HTR-8/SVneo (cell line): ENCODE measurements at regions not wholly inside any gene's neighbourhood (a gene's known extent, or its start where the extent isn't known, plus 50 kb on each side); places are given as distances from the start of the nearest gene placed in this dataset.
A peak's percentile ranks its signal among the peaks of the same experiment; 100 is the strongest.
"Not testable (repeated sequence)": the region's sequence is repeated elsewhere in the genome, so short reads cannot be mapped to it uniquely, and the experiment has no call there.

Experiments used
- DNase-seq: peaks from one replicate; pipeline ENCODE4 v3.0.0; 2011; ENCODE audit warnings: low spot score, mixed read lengths; ENCODE audit not compliant: insufficient read length
- FAIRE-seq: peaks from 2 replicates; lab custom pipeline; 2011; peaks lifted over from hg19 to GRCh38; lab: Jason Lieb, UNC

DNA sequence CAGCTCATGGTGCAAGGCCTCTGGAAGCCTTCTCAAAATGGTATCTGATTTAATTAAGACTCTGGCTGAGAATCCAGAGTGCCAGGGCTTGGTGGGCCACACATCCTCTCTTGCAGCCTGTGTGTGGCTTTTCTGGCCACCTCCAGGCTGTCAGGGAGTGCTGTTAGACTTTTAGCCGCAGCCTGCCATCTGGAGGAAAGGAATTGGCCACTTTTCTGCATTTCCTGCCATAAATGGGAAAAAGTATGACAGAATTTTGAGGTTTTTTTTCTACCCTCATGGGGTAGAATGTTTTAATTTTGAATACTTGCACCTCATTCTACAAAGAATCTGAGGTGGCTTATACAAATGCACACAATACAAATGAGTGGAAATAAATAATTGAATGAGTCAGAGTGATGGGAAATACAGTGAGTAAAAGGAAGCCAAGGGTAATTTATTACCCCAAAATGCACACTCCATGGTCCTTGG is 218.4 kb downstream of the ADAMTS15 start:
- DNase-seq: no peak
- no peak for FAIRE-seq

- FAIRE-seq: no peak
- DNase-seq: no peak
These were observed 220.3 kb downstream of the ADAMTS15 start for GRCh38 chr11:130668751-130669150.

- no peak for FAIRE-seq
These were observed 221.8 kb downstream of the ADAMTS15 start for GRCh38 chr11:130670200-130670599.

GRCh38 chr11:130671801-130672700 is 223.6 kb downstream of the ADAMTS15 start:
- FAIRE-seq: no peak
- no peak for DNase-seq

More at GRCh38 chr11:130670200-130670599, 221.8 kb downstream of the ADAMTS15 start:
- no peak for DNase-seq

DNA sequence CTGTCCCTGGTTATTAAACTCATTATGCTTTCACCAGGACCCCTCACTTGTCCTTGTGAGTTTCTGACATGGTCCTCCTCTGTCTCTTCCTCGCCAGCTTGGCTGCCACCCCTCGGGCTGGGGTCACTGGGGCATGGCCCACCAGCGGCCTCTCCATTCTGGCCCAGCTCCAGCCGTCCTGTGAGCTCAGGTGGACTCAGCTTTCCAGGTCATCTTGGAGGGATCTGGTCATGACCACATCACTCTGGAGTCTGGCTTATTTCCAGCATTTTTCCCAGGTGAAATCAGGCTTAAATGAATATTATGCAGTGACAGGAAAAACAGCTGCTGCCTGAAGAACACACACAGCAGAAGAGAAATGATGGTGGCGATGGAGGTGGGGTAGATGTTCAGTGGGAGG is 224.5 kb downstream of the ADAMTS15 start:
- no peak for DNase-seq
- FAIRE-seq: no peak

GRCh38 chr11:130673698-130674097 is 225.3 kb downstream of the ADAMTS15 start:
- FAIRE-seq: no peak
- DNase-seq: no peak

DNA sequence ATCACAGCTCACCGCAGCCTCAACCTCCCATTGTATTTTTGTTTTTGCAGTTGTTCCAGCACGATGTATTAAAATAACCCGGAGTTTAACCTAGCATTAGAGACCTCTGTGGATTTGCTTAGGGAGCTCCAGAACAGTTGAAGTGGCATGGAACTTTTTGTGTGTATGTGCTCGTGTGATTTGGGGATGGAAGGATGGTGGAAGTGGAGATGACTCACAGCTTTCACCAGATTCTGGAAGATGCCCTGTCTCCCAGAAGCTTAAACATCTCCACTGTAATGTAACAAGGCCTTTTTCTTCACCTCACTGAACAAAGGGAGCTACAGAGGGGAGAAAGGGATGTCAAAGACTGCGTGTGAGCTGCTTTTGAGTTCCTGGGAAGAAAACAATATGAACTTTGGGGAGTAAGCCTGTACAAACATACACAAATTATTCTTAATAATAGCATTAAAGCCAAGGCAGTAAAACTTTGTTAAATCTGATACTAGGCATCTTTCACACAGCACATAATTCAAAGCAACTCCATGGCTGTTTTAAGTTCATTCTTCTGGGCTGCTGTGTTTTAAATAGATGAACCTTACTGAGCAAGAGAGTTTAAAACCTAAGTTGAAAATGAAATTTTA is 226.4 kb downstream of the ADAMTS15 start:
- DNase-seq (no peak), FAIRE-seq (no peak)

- FAIRE-seq (no peak), DNase-seq (no peak)
These were observed 227.0 kb downstream of the ADAMTS15 start for GRCh38 chr11:130675371-130675821.

GRCh38 chr11:130675917-130676316 is 227.5 kb downstream of the ADAMTS15 start:
- FAIRE-seq (no peak), DNase-seq (no peak)

DNA sequence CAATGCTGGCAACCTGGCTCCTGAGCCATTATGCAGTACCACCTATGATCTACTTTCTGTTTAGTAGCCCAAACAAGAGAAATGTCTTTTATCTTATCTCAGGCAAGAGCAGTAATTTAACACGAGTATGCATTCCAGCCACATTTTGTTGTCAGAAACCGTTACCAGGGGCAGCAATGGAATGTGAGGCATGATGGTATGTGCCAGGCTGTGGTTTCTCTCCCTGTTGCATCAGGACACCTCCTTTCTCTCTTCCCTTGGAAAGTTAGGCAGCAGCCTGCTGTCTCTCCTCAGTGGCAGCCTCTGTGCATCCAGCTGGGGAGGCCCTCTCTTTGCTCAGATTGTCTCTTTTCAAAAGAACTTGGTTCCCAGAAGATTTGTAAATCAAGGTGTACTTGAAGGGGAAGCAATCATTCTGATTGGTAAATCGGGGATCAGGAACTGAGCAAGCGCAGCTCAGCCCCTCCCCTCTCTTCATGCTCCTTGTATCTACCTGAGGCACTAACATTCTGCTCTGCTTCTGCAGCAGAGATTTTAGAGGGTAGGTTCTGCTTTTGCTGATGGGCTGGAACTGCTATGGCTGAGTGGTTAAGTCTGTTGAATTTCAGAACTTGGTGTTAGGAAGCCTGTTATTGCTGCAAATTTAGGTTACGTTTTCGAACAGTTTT is 229.2 kb downstream of the ADAMTS15 start:
- DNase-seq (peak; percentile 68), FAIRE-seq (peak; percentile 23)

DNA sequence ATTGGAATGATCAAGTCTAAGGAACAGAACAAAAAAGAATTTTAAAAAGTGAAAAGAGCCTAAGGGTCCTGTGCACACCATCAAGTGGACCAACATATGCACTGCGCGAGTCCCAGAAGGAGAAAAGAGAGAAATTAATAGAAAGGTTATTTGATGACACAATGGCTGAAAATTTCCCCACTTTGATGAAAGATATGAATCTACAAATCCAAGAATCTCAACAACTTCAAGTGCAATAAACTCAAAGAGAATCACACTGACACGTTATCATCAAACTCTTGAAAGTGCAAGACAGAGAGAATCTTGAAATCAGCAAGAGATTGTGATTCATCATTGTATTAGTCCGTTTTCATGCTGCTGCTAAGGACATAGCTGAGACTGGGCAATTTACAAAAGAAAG is 230.8 kb downstream of the ADAMTS15 start:
- FAIRE-seq (no peak), DNase-seq (no peak)

GRCh38 chr11:130682471-130682870 is 233.8 kb downstream of the SNX19 start:
- not testable (repeated sequence) for FAIRE-seq, DNase-seq

- no peak for DNase-seq
- FAIRE-seq: no peak
These were observed 226.9 kb downstream of the SNX19 start for GRCh38 chr11:130689222-130689908.

DNA sequence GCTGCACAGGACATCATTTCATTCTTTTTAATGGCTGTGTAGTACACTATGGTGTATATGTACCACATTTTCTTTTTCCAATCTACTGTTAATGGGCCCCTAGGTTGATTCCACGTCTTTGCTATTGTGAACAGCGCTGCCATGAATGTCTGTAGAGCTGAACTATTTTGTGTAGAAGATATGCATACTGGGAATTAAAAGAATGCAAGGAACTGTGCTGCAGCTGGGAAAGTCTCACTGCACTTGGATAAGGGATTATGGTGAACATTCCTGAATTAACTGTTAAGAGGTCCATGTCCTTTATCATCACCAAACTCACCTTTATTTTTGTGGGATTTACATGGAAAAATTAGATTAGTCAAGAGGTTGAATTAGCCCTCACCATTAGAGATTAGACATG is 224.7 kb downstream of the SNX19 start:
- no peak for FAIRE-seq
- DNase-seq: no peak

DNA sequence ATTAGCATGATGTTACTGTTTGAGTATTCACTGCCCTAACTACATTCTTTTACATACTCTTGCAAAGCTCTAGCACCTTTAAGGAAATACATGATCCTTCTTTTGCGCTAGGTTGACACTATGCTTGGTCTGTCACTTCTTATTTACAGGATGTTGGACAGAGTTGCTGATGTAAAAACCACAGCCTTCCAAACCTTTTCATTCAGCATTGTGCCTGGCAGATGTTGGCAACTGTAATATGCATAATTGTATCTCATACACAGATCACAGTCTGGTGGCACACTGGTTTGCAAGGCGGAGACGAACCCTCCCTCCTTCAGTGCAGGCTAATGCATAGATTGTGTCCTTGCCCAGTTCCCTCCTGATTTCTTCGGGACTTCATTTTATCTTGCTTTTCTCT is 224.1 kb downstream of the SNX19 start:
- DNase-seq (no peak), FAIRE-seq (no peak)

- FAIRE-seq (no peak), DNase-seq (no peak)
These were observed 222.7 kb downstream of the SNX19 start for GRCh38 chr11:130693543-130693942.

DNA sequence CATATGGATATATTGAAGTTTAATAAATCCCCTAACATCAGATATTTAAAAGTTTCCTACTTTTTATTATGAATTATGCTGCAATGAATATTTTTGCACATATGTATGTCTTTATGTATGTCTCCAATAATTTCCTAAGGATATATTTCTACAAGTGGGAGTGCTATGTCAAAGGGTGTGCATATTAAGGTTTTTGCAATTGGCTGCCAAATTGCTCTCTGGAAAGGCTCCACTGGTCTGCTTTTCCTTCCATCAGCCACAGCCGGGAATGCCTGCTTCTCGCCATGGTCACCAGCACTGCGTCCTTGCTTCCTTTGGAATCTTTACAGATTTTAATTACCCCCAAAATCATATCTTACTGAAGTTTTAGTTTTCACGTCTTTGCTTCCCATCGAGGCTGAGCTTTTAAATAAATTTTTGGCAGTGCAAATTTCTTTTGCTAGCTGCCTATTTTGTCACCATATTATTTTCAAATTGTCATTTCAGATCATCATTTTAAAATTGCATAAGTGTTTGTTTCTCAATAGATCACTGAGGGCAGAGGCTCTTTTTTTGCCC is 221.7 kb downstream of the SNX19 start:
- DNase-seq (no peak), FAIRE-seq (no peak)

DNA sequence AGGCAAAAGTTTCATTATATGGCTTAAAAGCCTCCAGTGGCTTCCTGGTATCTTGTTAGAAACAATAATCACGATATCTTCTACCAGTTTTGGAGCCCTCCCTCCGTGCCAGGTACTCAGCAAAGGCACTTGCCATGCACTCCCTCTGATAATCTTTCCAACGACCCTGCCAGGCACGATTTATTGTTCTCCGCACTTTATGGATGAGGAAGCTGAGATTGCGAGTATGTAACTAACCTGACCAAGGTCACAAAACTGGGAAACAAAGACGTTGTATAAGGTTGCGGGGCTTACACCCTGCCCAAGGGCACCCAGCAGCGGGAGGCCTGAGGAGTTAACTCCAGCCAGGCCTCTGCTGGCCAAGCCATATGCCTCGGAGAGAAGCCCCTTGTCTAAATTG is 218.1 kb downstream of the SNX19 start:
- FAIRE-seq (no peak), DNase-seq (no peak)

GRCh38 chr11:130699561-130699960 is 216.7 kb downstream of the SNX19 start:
- no peak for DNase-seq
- FAIRE-seq: no peak

GRCh38 chr11:130700092-130700491 is 216.2 kb downstream of the SNX19 start:
- DNase-seq (no peak), FAIRE-seq (no peak)
